Fibroblast of skin of right quadriceps (primary cell): ENCODE measurements at regions not wholly inside any gene's neighbourhood (a gene's known extent, or its start where the extent isn't known, plus 50 kb on each side); places are given as distances from the start of the nearest gene placed in this dataset.
A peak's percentile ranks its signal among the peaks of the same experiment; 100 is the strongest.
"Not testable (repeated sequence)": the region's sequence is repeated elsewhere in the genome, so short reads cannot be mapped to it uniquely, and the experiment has no call there.

Experiments used
- DNase-seq: peaks from one replicate; pipeline ENCODE4 v3.0.0-alpha.2; 2013

- DNase-seq: no peak
Measured at GRCh38 chr2:220366765-220367164, 739.3 kb downstream of the SLC4A3 start.

GRCh38 chr2:220370764-220371163, 743.3 kb downstream of the SLC4A3 start:
- no peak for DNase-seq

GRCh38 chr2:220371211-220371610, 743.8 kb downstream of the SLC4A3 start:
- DNase-seq: no peak

GRCh38 chr2:220373878-220374277, 746.4 kb downstream of the SLC4A3 start:
- peak; percentile 28 for DNase-seq

GRCh38 chr2:220374282-220374681, 746.9 kb downstream of the SLC4A3 start:
- DNase-seq: no peak

GRCh38 chr2:220377482-220378155, 750.2 kb downstream of the SLC4A3 start:
- DNase-seq: no peak

- not testable (repeated sequence) for DNase-seq
Measured at GRCh38 chr2:220387758-220388157, 760.3 kb downstream of the SLC4A3 start.

GRCh38 chr2:220393711-220394110, 766.3 kb downstream of the SLC4A3 start:
- DNase-seq: no peak

- DNase-seq: peak; percentile 39
Measured at GRCh38 chr2:220394433-220394832, 767.0 kb downstream of the SLC4A3 start.

- peak; percentile 32 for DNase-seq
Measured at GRCh38 chr2:220396287-220396686, 768.9 kb downstream of the SLC4A3 start.

- DNase-seq: no peak
Measured at GRCh38 chr2:220410296-220410695, 782.9 kb downstream of the SLC4A3 start.

- DNase-seq: no peak
Measured at GRCh38 chr2:220417503-220417902, 790.1 kb downstream of the SLC4A3 start.

- no peak for DNase-seq
Measured at GRCh38 chr2:220419647-220420046, 792.2 kb downstream of the SLC4A3 start.

GRCh38 chr2:220420820-220421219, 793.4 kb downstream of the SLC4A3 start:
- no peak for DNase-seq

GRCh38 chr2:220422676-220423075, 795.2 kb downstream of the SLC4A3 start:
- no peak for DNase-seq

GRCh38 chr2:220424561-220424960, 797.1 kb downstream of the SLC4A3 start:
- no peak for DNase-seq

GRCh38 chr2:220432645-220433044, 805.2 kb downstream of the SLC4A3 start:
- no peak for DNase-seq

GRCh38 chr2:220433131-220433530, 805.7 kb downstream of the SLC4A3 start:
- DNase-seq: no peak

GRCh38 chr2:220434385-220434784, 807.0 kb downstream of the SLC4A3 start:
- peak; percentile 46 for DNase-seq

GRCh38 chr2:220437938-220438337, 810.5 kb downstream of the SLC4A3 start:
- no peak for DNase-seq

GRCh38 chr2:220440731-220441130, 813.3 kb downstream of the SLC4A3 start:
- DNase-seq: no peak

GRCh38 chr2:220441404-220441803, 814.0 kb downstream of the SLC4A3 start:
- DNase-seq: no peak

GRCh38 chr2:220442012-220442411, 814.6 kb downstream of the SLC4A3 start:
- no peak for DNase-seq

- DNase-seq: peak; percentile 5
Measured at GRCh38 chr2:220445429-220446105, 818.1 kb downstream of the SLC4A3 start.
